Activated T-cell treated with anti-CD3 and anti-CD28 coated beads, Interleukin-2, amount 50 U/mL, for 4 hours (primary cell): ENCODE measurements at regions not wholly inside any gene's neighbourhood (a gene's known extent, or its start where the extent isn't known, plus 50 kb on each side); places are given as distances from the start of the nearest gene placed in this dataset.
"Not testable (repeated sequence)": the region's sequence is repeated elsewhere in the genome, so short reads cannot be mapped to it uniquely, and the experiment has no call there.

Source experiments
- ATAC-seq, 2 donors: fragments of 200-7000 bp; cut with Tn5 transposase; one replicate each; pipeline ENCODE4 v1.10.0; 2021
- DNase-seq: peaks from one replicate; pipeline ENCODE4 v3.0.0-alpha.2; 2020
- H3K27me3 Mint-ChIP-seq: one replicate; pipeline ENCODE4 v1.8.0; 2021; ENCODE audit warnings: low read depth, mixed read lengths
- H3K36me3 Mint-ChIP-seq: one replicate; pipeline ENCODE4 v1.8.0; 2022; ENCODE audit warnings: mixed read lengths; ENCODE audit not compliant: insufficient read depth
- H3K4me1 Mint-ChIP-seq: one replicate; pipeline ENCODE4 v1.8.0; 2021; ENCODE audit warnings: low read depth, mixed read lengths
- H3K4me3 Mint-ChIP-seq: one replicate; pipeline ENCODE4 v1.8.0; 2021; ENCODE audit warnings: mild to moderate bottlenecking, moderate library complexity, mixed read lengths
- H3K9me3 Mint-ChIP-seq: one replicate; pipeline ENCODE4 v1.8.0; 2021; ENCODE audit warnings: mixed read lengths

DNA sequence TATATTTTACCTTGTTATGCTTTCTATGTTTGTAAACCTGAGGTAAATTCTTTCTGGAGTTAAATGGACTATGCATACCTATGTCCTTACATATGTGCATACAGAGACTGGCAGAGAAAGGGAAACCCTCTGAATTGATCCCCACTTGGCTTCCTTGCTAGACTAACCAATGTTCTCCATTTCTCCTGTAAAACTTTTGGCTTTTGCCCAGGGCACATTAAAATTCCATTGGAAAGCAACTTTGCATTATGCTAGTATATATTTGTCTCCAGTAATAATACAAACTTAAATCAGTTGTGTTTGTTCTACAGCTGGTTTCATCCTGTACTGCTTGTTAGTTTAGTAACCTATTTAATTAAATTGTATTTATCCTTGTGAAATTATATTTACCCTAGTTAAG, 646.0 kb upstream of the MARCKS start:
- Mint-ChIP-seq H3K27me3 (no peaks in the 10 kb centered on the region), H3K4me1 (no peaks in the 10 kb centered on the region), H3K9me3 (no peaks in the 10 kb centered on the region), H3K36me3 (no peaks in the 10 kb centered on the region), H3K4me3 (no peak overlapping the region)
- ATAC-seq = no peak
- DNase-seq = no peak

DNA sequence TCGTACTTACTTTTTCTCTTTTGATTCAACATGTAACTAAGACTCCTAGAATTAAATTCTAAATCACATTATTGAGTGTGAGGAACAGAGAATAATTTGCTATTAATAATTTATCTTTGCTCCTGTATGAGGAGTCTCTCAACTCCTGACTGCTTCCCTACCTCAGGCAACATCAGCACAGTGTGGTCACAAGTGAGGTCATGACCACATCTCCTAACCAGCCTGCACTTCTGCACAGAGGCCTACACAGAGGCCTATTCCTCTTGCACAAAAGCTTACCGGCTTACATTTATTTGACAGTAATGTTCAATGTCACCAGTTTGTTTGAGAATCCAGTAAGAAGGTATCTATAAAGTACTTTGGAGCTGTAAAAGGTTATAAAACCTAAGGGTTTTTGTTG, 637.4 kb upstream of the MARCKS start:
- H3K4me3 Mint-ChIP-seq = no peak overlapping the region
- no peak for ATAC-seq
- peaks cover 7% of the 10 kb centered on the region for H3K9me3 Mint-ChIP-seq
- no peaks in the 10 kb centered on the region for H3K4me1 Mint-ChIP-seq
- H3K36me3 Mint-ChIP-seq = no peaks in the 10 kb centered on the region
- no peaks in the 10 kb centered on the region for H3K27me3 Mint-ChIP-seq
- DNase-seq = no peak

DNA sequence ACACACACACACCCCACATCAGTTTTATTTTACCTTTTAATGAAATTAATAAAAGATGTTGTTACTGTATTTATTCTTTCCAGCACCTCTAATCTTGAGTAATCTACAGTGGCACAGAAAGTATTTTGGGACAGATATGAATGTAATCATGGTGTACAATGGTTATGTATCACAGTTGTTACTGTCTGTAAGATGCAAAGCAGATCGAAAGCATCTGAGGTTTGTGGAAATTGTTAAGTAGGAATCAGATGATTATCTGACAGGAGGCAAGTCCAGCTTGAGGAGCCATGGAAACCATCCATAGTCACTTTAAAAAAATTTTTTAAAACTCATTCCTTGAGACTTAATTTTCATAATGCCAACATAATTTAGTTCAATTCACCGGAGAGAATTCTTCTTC, 636.3 kb upstream of the MARCKS start:
- DNase-seq (no peak), ATAC-seq (no peak)
- no peak overlapping the region for H3K4me3 Mint-ChIP-seq
- H3K9me3 Mint-ChIP-seq = peaks cover 7% of the 10 kb centered on the region
- H3K4me1 Mint-ChIP-seq = no peaks in the 10 kb centered on the region
- no peaks in the 10 kb centered on the region for H3K27me3 Mint-ChIP-seq
- H3K36me3 Mint-ChIP-seq = no peaks in the 10 kb centered on the region

DNA sequence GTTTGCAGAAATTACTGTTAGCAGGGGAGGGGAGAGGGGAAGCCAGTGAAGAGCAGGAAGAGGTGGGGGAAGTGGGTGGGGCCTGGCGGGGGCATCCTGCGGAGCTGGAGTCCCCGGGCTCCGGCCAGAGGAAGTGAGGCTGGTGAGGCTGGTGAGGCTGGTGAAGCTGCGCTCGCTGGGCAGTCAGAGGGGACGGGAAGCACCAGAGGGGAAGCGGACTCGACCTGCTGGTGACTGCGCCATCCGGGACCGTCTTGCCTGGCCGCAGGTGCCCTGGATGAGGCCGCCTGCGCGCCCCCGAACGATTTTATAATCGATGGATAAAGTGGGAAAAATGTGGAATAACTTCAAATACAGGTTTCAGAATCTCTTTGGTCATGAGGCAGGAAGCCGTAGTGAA, 635.3 kb upstream of the MARCKS start:
- Mint-ChIP-seq H3K27me3 (no peaks in the 10 kb centered on the region), H3K36me3 (no peaks in the 10 kb centered on the region), H3K4me1 (no peaks in the 10 kb centered on the region), H3K4me3 (no peak overlapping the region), H3K9me3 (peaks cover 7% of the 10 kb centered on the region)
- DNase-seq (no peak), ATAC-seq (no peak)

DNA sequence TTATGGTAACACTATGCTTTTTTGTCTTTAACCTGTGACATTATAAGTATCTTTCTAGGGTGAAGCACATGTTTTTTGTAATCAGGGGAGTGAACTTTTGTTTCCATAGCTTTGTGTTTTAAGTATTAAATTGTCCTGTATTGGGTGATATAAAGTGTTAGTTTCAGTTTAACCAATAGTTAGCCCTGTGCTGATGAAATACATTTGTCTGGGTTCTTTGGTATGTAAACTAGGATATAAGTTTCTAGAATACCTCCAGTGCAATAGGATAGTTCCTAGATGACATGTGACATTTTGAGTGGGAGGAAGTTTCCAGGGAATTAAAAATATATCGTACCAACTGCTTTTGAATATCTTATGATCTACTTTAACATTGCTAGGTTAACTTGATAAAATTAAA, 611.0 kb upstream of the MARCKS start:
- ATAC-seq (no peak), DNase-seq (no peak)
- Mint-ChIP-seq H3K4me3 (no peak overlapping the region), H3K36me3 (no peaks in the 10 kb centered on the region), H3K4me1 (no peaks in the 10 kb centered on the region), H3K9me3 (peaks cover 10% of the 10 kb centered on the region), H3K27me3 (peaks cover 3% of the 10 kb centered on the region)

DNA sequence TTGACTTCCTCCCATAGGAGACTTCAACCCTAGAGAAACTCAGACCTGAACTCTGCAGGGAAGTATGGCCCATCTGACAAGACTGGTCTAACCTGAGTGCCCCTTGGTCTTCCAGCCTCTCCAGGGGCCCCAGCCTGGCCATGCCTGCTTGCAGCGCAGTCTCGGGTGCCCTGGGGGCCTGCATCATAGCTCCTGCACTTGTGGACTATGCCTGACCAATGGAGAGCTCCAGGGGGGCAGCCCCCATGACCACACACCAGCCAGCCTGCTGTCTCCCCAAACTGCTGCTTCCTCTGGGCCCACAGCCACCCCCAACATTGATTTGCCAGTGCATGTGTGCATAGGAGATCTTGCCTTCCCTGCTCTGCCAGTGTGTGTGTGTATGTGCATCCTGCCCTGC, 608.6 kb upstream of the MARCKS start:
- Mint-ChIP-seq H3K9me3 (peaks cover 20% of the 10 kb centered on the region), H3K4me3 (no peak overlapping the region), H3K27me3 (peaks cover 3% of the 10 kb centered on the region), H3K36me3 (no peaks in the 10 kb centered on the region), H3K4me1 (no peaks in the 10 kb centered on the region)
- ATAC-seq = no peak
- no peak for DNase-seq

DNA sequence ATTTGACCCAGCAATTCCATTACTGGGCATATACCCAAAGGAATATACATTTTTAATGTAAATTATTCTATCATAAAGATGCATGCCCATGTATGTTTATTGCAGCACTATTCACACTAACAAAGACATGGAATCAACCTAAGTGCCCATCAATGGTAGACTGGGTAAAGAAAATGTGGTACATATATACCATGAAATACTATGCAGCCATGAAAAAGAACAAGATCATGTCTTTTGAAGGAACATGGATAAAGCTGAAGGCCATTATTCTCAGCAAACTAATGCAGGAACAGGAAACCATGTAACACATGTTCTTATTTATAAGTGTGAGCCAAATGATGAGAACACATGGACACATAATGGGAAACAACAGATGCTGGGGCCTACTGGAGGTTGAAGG, 603.0 kb upstream of the MARCKS start:
- H3K27me3 Mint-ChIP-seq, ATAC-seq, DNase-seq, H3K4me1 Mint-ChIP-seq, H3K4me3 Mint-ChIP-seq, H3K36me3 Mint-ChIP-seq: not testable (repeated sequence)
- H3K9me3 Mint-ChIP-seq = peaks cover 23% of the 10 kb centered on the region

DNA sequence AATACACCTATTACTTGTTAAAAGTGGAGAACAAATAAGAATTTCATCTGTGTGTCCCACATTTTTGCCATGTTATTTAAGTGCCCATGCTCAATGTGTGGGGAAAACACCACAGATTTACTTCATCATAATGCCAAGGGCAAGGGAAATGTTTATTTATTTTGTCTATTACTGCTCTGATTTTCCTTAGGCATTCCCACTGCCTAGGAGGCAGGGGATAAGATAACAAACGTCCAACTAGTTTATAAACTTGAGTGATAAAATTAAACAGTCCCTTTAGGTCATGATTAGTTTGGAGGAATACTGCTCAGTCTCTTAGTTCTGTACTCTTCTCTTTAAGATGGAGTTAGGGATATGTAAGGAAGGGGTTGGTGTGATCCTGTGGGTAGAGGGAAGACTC, 598.4 kb upstream of the MARCKS start:
- Mint-ChIP-seq H3K36me3 (no peaks in the 10 kb centered on the region), H3K4me3 (no peak overlapping the region), H3K27me3 (no peaks in the 10 kb centered on the region), H3K4me1 (no peaks in the 10 kb centered on the region), H3K9me3 (peaks cover 15% of the 10 kb centered on the region)
- ATAC-seq = no peak
- no peak for DNase-seq

DNA sequence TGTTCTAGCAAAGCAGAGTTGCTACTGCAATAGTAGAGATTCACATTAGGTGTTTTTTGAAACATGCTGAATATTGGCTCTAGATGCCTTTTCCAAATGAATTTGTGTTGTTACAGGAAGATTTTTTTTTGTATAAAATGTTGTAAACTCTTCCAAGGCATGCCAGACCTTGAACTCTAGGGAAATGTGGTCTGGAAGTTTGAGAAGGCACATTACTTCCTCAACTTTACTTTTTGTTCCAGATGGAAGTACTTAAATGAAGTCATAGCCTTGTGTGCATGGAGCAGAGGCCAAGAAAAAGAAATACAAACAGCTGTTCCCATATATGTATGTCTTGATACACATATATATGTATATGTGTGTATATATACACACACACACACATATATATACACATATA, 585.7 kb upstream of the MARCKS start:
- Mint-ChIP-seq H3K4me1 (no peaks in the 10 kb centered on the region), H3K4me3 (no peak overlapping the region), H3K27me3 (no peaks in the 10 kb centered on the region), H3K9me3 (peaks cover 38% of the 10 kb centered on the region), H3K36me3 (no peaks in the 10 kb centered on the region)
- ATAC-seq (no peak), DNase-seq (no peak)

DNA sequence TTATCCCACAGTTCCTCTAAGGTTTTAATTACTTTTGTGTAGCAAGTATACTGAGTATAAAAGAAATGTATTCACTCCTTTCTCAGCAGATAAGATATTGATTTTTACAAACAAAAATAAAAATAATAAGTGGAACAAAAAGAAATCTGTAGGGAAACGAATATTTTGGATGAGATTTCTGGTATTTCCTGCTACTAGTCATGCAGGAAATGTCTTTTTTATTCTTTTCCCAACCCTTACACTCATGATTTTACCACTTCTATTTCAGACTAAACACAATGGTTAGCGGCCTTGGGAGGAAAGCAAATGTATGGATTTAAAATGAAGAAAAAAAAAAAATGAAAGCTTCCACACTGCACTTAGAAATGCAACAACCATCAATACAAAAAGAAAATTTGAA, 580.5 kb upstream of the MARCKS start:
- Mint-ChIP-seq H3K9me3 (peaks cover 8% of the 10 kb centered on the region), H3K4me1 (no peaks in the 10 kb centered on the region)
- no peak for ATAC-seq

DNA sequence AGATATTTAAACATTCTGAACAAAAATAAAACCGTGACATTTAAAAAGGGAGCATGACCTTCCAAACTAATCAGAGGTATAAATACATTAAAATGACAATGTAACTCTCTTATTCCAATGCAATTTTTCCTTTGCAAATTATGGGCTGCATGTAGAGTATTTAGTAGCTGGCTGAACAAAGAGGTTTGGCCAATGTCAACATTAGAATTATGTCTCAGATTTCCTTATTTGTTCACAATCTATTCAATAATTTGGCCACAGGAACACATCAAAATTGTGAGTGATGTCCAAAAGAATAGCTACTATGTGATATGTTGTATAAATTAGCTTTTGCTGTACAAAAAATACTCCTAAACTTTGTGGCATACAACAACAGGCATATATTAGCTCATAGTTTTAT, 580.0 kb upstream of the MARCKS start:
- Mint-ChIP-seq H3K27me3 (no peaks in the 10 kb centered on the region), H3K9me3 (peaks cover 8% of the 10 kb centered on the region), H3K4me1 (no peaks in the 10 kb centered on the region), H3K4me3 (no peak overlapping the region), H3K36me3 (no peaks in the 10 kb centered on the region)
- DNase-seq (no peak), ATAC-seq (no peak)

More for the DNA sequence above, 580.5 kb upstream of the MARCKS start:
- Mint-ChIP-seq H3K27me3 (no peaks in the 10 kb centered on the region), H3K36me3 (no peaks in the 10 kb centered on the region), H3K4me3 (no peak overlapping the region)
- no peak for DNase-seq

DNA sequence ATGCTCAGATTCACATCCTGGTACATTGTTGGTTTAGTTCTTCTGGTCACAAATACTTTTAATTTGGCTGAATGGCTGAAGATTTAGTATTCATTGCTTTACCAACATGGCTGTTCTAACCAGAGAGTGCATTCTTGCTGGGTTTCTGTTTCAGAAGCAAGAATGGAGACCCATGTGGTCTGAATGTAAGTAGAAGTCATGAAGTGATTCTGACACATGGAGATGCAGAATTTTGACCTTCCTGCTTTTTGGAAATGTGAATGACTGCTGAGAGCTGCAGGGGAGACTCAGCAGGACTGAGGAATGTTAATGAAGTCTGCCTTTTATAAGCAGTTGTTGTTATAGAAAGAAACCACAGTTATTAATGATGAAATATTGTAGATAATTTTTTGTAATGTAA, 576.1 kb upstream of the MARCKS start:
- H3K36me3 Mint-ChIP-seq = no peaks in the 10 kb centered on the region

DNA sequence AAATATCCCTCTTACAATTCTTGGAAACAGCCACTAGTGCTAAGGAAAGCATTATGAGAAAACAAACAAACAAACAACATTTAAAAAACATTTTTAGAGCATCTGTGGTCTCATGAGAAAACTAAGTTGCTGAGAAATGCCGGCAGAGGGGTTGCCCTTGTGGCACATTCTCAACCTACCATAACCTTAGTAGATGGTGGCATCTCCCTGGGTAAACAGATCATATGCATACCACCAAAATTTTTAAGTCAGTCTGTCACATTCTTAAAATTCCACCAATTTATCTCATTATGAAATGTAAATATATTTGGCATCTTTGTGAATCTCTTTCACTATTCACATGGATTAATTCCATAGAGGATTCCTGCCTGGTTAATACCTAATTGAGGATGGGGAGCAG, 575.7 kb upstream of the MARCKS start:
- Mint-ChIP-seq H3K4me3 (no peak overlapping the region), H3K9me3 (no peaks in the 10 kb centered on the region), H3K36me3 (no peaks in the 10 kb centered on the region), H3K27me3 (no peaks in the 10 kb centered on the region), H3K4me1 (no peaks in the 10 kb centered on the region)
- no peak for ATAC-seq
- DNase-seq = no peak

More for the DNA sequence above, 576.1 kb upstream of the MARCKS start:
- ATAC-seq = no peak
- Mint-ChIP-seq H3K9me3 (no peaks in the 10 kb centered on the region), H3K27me3 (no peaks in the 10 kb centered on the region), H3K4me3 (no peak overlapping the region), H3K4me1 (no peaks in the 10 kb centered on the region)
- no peak for DNase-seq

DNA sequence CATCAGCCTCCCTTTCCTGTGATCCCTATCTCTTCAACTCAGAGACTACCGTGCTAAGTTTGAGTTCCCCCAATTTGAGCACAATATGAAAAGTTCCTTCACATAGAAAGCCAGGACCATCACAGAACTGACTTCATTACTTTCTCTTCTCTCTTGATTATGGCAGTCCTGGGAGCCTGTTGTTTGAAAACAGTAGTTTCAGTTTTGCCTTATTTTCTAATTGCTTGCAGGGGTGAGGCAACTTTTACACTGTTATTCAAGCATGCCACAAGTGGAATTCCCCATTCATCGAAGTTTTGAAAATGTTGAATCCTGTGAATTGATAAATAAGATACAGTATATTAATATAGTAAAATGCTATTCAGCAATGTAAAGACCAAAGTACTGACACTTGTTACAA, 569.7 kb upstream of the MARCKS start:
- Mint-ChIP-seq H3K36me3 (no peaks in the 10 kb centered on the region), H3K4me1 (no peaks in the 10 kb centered on the region), H3K27me3 (peaks cover 3% of the 10 kb centered on the region), H3K9me3 (peaks cover 7% of the 10 kb centered on the region), H3K4me3 (no peak overlapping the region)
- DNase-seq (no peak), ATAC-seq (no peak)

DNA sequence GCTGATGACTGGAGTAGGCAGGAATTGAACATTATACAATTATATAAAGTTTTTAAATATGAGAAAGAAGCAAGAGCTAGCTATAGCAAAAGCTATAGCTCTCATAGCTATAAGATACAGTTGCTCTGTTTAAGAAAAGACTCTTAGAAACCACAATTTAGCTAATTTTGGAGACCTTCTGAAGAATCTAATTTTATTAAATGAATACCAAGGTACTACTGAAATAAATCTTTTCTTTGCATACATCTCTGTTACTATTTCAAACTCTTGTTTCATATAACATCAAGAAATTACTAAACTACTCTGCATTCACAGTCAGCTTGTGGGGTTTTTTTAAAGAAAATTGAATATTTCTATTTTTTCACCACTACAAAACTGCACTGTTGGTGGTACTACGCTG, 568.7 kb upstream of the MARCKS start:
- Mint-ChIP-seq H3K9me3 (peaks cover 7% of the 10 kb centered on the region), H3K36me3 (no peaks in the 10 kb centered on the region), H3K4me1 (no peaks in the 10 kb centered on the region), H3K27me3 (peaks cover 3% of the 10 kb centered on the region), H3K4me3 (no peak overlapping the region)
- no peak for DNase-seq
- no peak for ATAC-seq

DNA sequence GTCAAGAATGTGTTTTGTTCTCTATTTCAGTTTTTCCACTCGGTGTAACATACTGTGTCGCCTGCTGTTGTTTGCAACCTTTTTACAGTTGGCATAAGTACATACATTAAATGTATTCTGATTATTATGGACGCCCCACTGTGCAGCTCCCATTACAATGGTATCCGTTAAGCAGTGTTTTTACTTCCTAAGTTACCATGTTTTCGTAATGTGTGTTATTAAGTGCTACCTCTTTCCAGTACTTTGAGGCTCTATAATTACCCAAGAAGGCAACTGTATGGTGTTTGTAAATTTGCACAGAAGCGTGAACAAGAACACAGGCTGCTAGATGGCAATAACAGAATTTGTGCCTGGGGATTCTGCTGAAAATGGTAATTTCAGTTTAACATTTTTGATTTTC, 568.0 kb upstream of the MARCKS start:
- no peak for ATAC-seq
- Mint-ChIP-seq H3K9me3 (peaks cover 7% of the 10 kb centered on the region), H3K4me3 (no peak overlapping the region), H3K27me3 (peaks cover 3% of the 10 kb centered on the region), H3K4me1 (no peaks in the 10 kb centered on the region), H3K36me3 (no peaks in the 10 kb centered on the region)
- no peak for DNase-seq
